RWPE1 (cell line): ENCODE measurements at regions not wholly inside any gene's neighbourhood (a gene's known extent, or its start where the extent isn't known, plus 50 kb on each side); places are given as distances from the start of the nearest gene placed in this dataset.

Experiments
- CTCF ChIA-PET: fragments of 350-600 bp; sonication (Branson Sonifier 250); formaldehyde crosslinking; extraction: SDS; loops from one replicate; lab custom pipeline; 2021; lab: Yijun Ruan, JAX
- POLR2A ChIA-PET: fragments of 400-600 bp; formaldehyde crosslinking; extraction: SDS; loops from one replicate; lab custom pipeline; 2020; ENCODE audit warnings: antibody characterized with exemption; ENCODE audit not compliant: low non-redundant PET; lab: Yijun Ruan, JAX
- DNase-seq: peaks from one replicate; pipeline ENCODE4 v3.0.0; 2012; ENCODE audit warnings: low spot score
- H3K27ac ChIP-seq: fragments of 450-650 bp; 2 replicates; pipeline ENCODE4 v1.5.1; 2017
- TF ChIP-seq, protein P1 (sequence below): fragments of 450-650 bp; conservative IDR thresholded peaks from 2 replicates; pipeline ENCODE4 v1.5.1; 2017; ENCODE audit warnings: low read depth, mild to moderate bottlenecking

DNA sequence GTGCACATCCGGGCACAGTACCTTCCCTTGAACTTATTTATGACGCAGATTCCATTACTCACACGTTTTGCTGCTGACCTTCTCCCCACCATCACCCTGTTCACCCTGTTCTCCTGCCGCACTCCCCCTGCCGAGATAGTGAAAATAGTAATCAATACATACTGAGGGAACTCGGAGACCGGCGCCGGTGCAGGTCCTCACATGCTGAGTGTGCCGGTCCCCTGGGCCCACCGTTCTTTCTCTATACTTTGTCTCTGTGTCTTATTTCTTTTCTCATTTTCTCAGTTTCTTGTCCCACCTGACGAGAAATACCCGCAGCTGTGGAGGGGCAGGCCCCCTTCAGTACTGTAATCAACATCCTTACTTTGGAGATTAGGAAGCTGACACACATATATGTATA, 1337.1 kb upstream of the PABPC4L start:
- no peak for DNase-seq
- no peak overlapping the region for H3K27ac ChIP-seq
- ChIA-PET CTCF (no interaction called here), POLR2A (no interaction called here)
- TF ChIP-seq, protein P1, sequence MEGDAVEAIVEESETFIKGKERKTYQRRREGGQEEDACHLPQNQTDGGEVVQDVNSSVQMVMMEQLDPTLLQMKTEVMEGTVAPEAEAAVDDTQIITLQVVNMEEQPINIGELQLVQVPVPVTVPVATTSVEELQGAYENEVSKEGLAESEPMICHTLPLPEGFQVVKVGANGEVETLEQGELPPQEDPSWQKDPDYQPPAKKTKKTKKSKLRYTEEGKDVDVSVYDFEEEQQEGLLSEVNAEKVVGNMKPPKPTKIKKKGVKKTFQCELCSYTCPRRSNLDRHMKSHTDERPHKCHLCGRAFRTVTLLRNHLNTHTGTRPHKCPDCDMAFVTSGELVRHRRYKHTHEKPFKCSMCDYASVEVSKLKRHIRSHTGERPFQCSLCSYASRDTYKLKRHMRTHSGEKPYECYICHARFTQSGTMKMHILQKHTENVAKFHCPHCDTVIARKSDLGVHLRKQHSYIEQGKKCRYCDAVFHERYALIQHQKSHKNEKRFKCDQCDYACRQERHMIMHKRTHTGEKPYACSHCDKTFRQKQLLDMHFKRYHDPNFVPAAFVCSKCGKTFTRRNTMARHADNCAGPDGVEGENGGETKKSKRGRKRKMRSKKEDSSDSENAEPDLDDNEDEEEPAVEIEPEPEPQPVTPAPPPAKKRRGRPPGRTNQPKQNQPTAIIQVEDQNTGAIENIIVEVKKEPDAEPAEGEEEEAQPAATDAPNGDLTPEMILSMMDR: no peak

DNA sequence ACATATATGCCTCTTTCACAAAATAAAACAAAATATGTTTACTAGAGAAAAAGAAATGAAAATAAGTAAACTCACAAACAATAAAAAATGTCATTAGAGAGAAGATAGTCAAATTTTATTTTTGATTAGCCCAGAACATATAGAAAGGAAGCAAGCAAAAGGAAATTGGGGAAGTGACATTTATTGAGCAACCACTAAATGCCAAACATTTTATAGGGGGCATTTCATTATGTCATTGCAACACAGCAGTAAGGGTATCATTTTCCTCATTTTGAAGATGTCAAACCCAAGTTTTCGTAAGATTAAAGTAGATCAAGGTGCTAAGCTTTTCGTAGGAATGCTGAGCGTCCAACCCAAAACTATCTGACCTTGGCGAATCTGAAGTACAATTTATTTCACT, 1331.5 kb upstream of the PABPC4L start:
- POLR2A ChIA-PET: no interaction called here
- CTCF ChIA-PET: no interaction called here
- TF ChIP-seq, protein P1: no peak
- no peak overlapping the region for H3K27ac ChIP-seq
- DNase-seq: no peak

DNA sequence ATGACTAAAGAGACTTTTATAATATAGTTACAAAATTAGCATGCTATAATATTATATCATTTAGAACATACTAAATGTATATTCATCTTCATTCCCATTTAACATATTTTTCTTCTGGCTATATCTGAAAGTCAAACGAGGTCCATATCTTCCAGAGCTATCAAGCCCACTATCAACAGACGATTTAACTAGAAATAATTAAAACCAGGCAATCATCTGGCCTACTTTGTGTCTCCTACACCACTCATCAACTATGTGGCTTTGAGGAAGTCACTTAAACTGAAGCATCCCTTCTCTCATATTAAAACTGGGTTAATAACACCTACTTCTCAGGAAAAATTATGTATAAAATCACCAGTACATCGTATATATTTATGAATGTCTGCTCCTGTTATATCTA, 1330.5 kb upstream of the PABPC4L start:
- H3K27ac ChIP-seq: no peak overlapping the region
- no peak for DNase-seq
- ChIA-PET CTCF (no interaction called here), POLR2A (no interaction called here)
- TF ChIP-seq, protein P1: no peak

DNA sequence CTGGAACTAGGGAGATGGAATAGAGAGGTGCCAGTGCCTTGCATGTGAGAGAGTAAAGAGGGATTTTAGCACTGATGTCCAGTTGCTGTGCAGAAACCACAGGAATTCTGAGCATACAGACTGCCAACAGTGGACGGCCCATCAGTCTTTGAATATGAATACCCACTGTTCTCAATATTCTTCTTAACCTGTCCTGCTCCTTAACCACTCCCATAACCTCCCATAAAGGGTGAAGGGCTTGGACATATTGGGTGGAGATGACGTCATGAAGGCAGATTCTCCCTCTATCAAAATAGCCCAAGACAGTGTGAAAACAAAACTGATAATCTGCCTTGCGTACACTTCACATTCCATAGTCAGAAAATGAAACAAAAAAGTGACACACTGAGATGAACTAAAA, 1313.7 kb upstream of the PABPC4L start:
- TF ChIP-seq, protein P1: no peak
- no peak overlapping the region for H3K27ac ChIP-seq
- DNase-seq: no peak
- ChIA-PET POLR2A (no interaction called here), CTCF (no interaction called here)

DNA sequence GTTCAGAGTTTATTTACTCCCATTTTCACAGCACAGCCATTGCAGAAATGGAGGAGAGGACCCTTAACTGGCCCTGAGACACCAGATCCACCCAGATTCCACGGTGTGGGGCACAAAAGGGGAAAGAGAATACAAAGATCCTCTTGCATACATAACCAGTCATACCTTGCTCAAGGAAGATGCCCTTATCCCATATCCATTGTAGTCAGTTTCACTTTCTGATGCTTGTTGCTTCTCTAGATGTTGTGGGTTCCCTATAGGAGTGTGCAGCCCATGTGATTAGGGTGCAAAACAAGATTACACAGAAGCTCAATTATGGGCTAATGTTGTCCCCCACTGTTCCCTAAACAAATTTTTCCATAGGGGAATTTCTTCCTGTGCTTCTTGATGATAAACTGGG, 1309.0 kb upstream of the PABPC4L start:
- H3K27ac ChIP-seq: no peak overlapping the region
- POLR2A ChIA-PET: no interaction called here
- CTCF ChIA-PET: no interaction called here
- DNase-seq: no peak
- TF ChIP-seq, protein P1: no peak

DNA sequence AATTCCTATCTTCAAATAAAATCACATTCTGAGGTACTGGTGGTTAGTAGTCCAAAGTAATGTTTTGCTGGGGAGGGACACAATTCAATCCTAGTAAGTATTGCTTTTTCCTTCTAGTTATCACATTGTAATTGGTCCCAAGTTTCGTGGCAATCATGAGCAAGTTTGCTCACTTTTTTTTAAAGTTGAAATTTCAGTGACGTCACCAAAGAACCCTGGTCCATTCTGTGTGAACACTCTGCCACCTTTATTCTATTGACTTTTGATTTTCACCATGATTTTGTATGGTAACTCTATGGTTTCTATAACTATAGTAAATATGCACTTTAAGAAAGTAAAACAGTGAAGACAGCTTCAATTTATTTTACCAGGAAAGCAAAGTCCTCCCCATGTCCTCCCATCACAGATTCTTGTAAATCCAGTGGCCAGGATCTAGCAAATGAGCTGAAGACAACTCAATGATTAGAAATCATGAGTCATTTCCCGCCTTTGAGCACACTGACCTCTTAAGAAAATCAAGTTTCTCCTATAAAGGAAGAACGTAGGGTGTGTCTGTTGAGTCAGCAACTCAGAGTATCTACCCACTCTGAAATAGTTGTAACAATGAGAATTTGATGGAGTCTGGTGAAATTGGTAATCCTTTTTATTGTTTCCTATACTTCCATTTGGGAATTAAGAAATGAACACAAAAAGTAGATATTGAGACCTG, 1306.6 kb upstream of the PABPC4L start:
- peak; percentile 78 for DNase-seq
- TF ChIP-seq, protein P1: no peak
- ChIA-PET CTCF (no interaction called here), POLR2A (no interaction called here)
- no peak overlapping the region for H3K27ac ChIP-seq
